ENCODE measurements at regions not wholly inside any gene's neighbourhood (a gene's known extent, or its start where the extent isn't known, plus 50 kb on each side); places are given as distances from the start of the nearest gene placed in this dataset.

- Mint-ChIP-seq H3K9me3 (peaks cover 24% of the 10 kb centered on the region), H3K36me3 (ENCODE audit: low read depth) (peaks cover 24% of the 10 kb centered on the region; the same call in 2 of the 3 replicates), H3K4me3 (no peak overlapping the region), H3K27me3 (ENCODE audit: insufficient read depth, low read depth, poor library complexity) (no peaks in the 10 kb centered on the region), H3K4me1 (peaks cover 4% of the 10 kb centered on the region; the same call in 1 of the 3 replicates), H3K27ac (no peak overlapping the region)
- ATAC-seq (no peak), DNase-seq (ENCODE audit: low spot score) (peak; percentile 26)
- no peaks in the 10 kb centered on the region for H4K20me1 ChIP-seq (replicated peaks; ENCODE audit: insufficient read depth)
- 0 out of 2 replicates have a peak, but pooled peaks cover 7% of the 10 kb centered on the region for H3K36me3 ChIP-seq (ENCODE audit: insufficient read depth)
- H3K9me2 ChIP-seq (ENCODE audit: insufficient read depth): peaks cover 4% of the 10 kb centered on the region; the same call in 1 of the 2 replicates
- H3K4me3 ChIP-seq: no peak overlapping the region
- H3F3A ChIP-seq (replicated peaks; ENCODE audit: low read depth): no peaks in the 10 kb centered on the region
- H3K79me2 ChIP-seq (replicated peaks; ENCODE audit: insufficient read depth): no peaks in the 10 kb centered on the region
- H3K27ac ChIP-seq (ENCODE audit: low read depth): no peak overlapping the region
- TF ChIP-seq POLR2AphosphoS5 (IDR thresholded peaks at IDR 0.05; ENCODE audit: low read depth) (no peak), EZH2phosphoT487 (IDR thresholded peaks at IDR 0.05; ENCODE audit: unreplicated experiment) (no peak), NANOG (IDR thresholded peaks at IDR 0.05; ENCODE audit: borderline replicate concordance) (no peak), CREB1 (CRISPR knock-in tag; IDR thresholded peaks at IDR 0.05; ENCODE audit: low read depth) (no peak), EZH2 (IDR thresholded peaks at IDR 0.05; ENCODE audit: low read depth, unreplicated experiment) (no peak), ZNF114 (CRISPR knock-in tag; IDR thresholded peaks at IDR 0.05) (no peak), STAT1 (IDR thresholded peaks at IDR 0.05; ENCODE audit: unreplicated experiment) (no peak), JUNB (IDR thresholded peaks at IDR 0.05; ENCODE audit: unreplicated experiment) (no peak)
- TF ChIP-seq, protein P1, sequence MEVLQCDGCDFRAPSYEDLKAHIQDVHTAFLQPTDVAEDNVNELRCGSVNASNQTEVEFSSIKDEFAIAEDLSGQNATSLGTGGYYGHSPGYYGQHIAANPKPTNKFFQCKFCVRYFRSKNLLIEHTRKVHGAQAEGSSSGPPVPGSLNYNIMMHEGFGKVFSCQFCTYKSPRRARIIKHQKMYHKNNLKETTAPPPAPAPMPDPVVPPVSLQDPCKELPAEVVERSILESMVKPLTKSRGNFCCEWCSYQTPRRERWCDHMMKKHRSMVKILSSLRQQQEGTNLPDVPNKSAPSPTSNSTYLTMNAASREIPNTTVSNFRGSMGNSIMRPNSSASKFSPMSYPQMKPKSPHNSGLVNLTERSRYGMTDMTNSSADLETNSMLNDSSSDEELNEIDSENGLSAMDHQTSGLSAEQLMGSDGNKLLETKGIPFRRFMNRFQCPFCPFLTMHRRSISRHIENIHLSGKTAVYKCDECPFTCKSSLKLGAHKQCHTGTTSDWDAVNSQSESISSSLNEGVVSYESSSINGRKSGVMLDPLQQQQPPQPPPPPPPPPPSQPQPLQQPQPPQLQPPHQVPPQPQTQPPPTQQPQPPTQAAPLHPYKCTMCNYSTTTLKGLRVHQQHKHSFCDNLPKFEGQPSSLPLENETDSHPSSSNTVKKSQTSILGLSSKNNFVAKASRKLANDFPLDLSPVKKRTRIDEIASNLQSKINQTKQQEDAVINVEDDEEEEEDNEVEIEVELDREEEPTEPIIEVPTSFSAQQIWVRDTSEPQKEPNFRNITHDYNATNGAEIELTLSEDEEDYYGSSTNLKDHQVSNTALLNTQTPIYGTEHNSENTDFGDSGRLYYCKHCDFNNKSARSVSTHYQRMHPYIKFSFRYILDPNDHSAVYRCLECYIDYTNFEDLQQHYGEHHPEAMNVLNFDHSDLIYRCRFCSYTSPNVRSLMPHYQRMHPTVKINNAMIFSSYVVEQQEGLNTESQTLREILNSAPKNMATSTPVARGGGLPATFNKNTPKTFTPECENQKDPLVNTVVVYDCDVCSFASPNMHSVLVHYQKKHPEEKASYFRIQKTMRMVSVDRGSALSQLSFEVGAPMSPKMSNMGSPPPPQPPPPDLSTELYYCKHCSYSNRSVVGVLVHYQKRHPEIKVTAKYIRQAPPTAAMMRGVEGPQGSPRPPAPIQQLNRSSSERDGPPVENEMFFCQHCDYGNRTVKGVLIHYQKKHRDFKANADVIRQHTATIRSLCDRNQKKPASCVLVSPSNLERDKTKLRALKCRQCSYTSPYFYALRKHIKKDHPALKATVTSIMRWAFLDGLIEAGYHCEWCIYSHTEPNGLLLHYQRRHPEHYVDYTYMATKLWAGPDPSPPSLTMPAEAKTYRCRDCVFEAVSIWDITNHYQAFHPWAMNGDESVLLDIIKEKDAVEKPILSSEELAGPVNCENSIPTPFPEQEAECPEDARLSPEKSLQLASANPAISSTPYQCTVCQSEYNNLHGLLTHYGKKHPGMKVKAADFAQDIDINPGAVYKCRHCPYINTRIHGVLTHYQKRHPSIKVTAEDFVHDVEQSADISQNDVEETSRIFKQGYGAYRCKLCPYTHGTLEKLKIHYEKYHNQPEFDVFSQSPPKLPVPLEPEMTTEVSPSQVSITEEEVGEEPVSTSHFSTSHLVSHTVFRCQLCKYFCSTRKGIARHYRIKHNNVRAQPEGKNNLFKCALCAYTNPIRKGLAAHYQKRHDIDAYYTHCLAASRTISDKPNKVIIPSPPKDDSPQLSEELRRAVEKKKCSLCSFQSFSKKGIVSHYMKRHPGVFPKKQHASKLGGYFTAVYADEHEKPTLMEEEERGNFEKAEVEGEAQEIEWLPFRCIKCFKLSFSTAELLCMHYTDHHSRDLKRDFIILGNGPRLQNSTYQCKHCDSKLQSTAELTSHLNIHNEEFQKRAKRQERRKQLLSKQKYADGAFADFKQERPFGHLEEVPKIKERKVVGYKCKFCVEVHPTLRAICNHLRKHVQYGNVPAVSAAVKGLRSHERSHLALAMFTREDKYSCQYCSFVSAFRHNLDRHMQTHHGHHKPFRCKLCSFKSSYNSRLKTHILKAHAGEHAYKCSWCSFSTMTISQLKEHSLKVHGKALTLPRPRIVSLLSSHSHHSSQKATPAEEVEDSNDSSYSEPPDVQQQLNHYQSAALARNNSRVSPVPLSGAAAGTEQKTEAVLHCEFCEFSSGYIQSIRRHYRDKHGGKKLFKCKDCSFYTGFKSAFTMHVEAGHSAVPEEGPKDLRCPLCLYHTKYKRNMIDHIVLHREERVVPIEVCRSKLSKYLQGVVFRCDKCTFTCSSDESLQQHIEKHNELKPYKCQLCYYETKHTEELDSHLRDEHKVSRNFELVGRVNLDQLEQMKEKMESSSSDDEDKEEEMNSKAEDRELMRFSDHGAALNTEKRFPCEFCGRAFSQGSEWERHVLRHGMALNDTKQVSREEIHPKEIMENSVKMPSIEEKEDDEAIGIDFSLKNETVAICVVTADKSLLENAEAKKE (CRISPR knock-in tag; IDR thresholded peaks at IDR 0.05): no peak
- TF ChIP-seq, protein P2, sequence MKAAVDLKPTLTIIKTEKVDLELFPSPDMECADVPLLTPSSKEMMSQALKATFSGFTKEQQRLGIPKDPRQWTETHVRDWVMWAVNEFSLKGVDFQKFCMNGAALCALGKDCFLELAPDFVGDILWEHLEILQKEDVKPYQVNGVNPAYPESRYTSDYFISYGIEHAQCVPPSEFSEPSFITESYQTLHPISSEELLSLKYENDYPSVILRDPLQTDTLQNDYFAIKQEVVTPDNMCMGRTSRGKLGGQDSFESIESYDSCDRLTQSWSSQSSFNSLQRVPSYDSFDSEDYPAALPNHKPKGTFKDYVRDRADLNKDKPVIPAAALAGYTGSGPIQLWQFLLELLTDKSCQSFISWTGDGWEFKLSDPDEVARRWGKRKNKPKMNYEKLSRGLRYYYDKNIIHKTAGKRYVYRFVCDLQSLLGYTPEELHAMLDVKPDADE (IDR thresholded peaks at IDR 0.05): no peak
- no peak overlapping the region for H3K4me2 ChIP-seq
- H2AFZ ChIP-seq: no peak overlapping the region; the same call in 1 of the 2 replicates
- no peaks in the 10 kb centered on the region; the same call in 1 of the 2 replicates for H3K4me1 ChIP-seq (ENCODE audit: insufficient read depth)
- H3K27me3 ChIP-seq (ENCODE audit: insufficient read depth): no peaks in the 10 kb centered on the region
Observed at GRCh38 chr3:106542101-106542769, 673.4 kb upstream of the CBLB start.

Measured in GM23338 (cell line).